GM03348 (cell line): ENCODE measurements at regions not wholly inside any gene's neighbourhood (a gene's known extent, or its start where the extent isn't known, plus 50 kb on each side); places are given as distances from the start of the nearest gene placed in this dataset.
"Not testable (repeated sequence)": the region's sequence is repeated elsewhere in the genome, so short reads cannot be mapped to it uniquely, and the experiment has no call there.

Experiments used
- DNase-seq: peaks from one replicate; pipeline ENCODE4 v3.0.0; 2012; ENCODE audit warnings: low spot score

DNA sequence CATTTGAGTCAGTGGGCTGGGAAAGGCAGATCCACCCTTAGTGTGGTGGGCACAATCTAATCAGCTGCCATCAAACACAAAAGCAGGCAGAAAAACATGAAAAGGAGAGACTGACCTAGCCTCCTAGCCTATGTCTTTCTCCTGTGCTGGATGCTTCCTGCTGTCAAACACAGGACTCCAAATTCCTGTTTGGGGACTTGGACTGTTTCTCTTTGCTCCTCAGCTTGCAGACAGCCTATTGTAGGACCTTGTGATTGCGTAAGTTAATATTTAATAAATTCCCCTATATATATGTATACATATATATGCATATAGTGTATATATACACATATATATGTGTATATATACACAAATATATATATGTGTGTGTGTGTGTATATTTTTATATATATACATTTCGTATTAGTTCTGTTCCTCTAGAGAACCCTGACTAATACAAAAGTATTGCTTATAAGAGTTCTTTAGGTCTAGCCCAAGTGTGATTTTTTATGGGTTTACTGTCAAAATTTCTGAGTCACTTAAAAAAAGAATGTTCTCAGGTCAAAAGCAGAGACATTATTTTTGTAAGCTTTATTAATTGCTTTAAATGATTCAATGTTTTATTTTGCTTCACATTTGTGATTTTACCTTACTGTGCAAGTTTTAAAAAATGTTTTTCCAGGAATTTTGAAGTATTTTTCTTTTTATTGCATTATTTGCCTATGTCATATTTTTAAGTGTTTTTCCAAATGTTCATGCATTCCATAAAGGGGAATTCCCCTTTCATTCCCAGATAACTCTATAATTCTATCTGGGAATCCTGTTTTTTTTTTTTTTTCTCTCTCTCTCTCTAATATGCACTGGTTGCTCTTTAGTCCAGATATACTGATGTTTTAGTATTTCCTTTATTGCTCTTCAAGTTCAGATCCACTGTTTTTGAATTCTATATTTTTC, 92.1 kb upstream of the ADAMTS5 start:
- no peak for DNase-seq

DNA sequence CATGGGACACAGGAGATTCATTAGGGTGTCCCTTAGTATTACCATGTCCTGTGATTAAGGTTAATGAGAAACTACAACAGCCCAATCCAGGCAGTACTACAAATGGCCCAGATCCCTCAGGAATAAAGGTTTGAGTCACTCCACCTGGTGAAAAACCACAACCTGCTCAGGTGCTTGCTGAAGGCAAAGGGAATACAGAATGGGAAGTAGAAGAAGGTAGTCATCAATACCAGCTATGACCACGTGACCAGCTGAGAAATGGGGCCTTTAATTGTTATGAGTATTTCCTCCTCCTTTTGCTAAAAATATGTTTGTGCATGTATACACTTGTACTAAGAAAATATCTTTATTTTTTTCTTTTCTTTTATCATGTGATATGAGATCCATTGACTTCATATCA, 91.1 kb upstream of the ADAMTS5 start:
- DNase-seq = no peak

DNA sequence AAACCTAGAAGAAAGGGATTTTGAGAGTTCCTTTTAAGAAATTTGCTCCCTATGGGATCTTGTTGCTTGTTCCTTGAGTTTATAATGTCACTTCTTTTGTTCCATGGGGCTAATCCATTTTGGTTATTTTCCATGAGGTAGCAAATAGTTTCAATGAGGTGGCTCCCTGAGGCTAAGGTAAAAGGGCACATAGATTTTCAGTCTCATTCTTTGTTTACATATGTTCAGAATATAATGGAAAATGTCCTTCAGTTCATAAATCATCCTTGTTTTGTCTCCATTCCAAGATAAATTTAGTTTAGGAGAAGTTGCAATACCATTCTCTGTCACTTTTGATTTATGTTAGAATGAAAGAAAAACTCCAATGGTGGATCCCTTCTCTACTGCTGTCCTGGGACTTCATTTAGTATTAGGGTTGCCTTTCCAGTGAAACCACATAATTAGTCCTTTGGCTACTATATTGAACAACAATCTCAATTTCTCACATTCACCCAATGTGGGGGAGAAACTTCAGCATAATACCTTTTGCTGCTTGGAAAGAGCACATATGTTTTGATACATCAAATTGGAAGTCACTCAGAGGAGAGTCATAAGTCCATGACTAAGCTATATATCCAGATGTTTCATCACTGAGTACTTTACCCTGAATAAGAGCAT, 80.9 kb upstream of the ADAMTS5 start:
- peak; percentile 6 for DNase-seq

DNA sequence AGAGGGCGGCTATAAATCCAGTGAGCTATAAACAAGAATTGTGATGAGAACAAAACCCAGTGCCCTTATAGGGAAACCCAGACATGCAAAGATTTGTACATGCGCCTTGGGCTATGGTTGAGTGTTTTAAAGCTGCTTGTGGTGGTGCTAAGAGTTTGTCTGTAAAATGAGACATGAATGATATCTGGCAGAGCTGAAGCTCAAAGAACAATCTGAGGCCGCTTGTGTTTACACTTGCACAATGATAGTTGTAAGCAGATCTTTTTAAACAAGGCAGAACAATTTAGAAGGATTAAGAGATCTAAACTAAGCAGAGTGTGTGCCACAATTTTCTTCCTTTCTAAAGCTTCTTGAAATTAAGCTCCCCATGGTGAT, 80.4 kb upstream of the ADAMTS5 start:
- no peak for DNase-seq

DNA sequence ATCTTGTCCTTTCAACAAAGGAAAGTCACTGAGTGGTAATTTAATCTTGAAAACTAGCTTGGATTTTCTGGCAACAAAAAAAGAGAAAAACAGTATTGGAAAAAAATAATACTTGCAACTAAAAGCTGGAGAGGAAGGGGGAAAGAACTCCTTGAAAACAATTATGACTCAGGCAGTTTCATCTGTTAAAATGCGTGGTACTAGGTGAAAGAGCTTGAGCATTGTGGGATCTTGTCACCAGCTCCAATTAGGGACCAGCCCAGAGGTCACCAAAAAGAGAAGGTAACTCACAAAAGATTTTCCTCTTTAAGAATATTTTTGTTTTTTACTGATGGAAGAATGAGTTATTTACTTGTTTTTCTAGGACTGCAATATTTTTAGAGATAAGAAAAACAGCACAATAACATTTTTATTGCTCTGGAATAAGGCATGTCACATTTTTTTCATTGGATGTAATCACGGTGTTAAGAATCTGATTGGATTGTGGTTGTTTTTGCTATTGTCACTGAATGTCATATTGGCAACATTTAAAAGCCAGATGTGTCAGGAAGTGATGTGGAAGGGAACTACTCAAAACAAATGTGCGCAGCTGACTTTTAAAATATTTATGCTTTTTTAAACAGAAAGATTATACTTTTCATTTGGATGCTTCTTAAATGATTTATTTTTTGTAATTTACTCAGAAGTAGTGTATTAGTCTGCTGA, 78.5 kb upstream of the ADAMTS5 start:
- DNase-seq = no peak

DNA sequence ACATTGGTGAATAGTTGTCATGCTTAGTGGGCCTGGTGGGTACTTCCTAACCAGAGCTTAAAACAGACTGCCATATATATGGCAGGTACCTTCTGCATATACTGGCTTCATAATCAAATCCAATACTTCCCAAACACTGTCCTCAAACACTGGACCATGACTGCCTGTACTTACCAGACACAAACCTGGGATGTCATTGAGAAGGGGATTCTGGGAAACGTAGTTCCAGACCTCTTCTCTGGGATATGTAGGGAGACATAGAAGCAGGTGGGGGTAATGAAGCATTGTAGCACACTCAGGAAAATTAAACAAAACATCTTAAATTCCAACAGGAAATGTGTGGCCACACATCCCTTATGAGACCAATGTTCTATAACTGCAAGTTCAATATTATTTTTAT, 76.5 kb upstream of the ADAMTS5 start:
- no peak for DNase-seq

DNA sequence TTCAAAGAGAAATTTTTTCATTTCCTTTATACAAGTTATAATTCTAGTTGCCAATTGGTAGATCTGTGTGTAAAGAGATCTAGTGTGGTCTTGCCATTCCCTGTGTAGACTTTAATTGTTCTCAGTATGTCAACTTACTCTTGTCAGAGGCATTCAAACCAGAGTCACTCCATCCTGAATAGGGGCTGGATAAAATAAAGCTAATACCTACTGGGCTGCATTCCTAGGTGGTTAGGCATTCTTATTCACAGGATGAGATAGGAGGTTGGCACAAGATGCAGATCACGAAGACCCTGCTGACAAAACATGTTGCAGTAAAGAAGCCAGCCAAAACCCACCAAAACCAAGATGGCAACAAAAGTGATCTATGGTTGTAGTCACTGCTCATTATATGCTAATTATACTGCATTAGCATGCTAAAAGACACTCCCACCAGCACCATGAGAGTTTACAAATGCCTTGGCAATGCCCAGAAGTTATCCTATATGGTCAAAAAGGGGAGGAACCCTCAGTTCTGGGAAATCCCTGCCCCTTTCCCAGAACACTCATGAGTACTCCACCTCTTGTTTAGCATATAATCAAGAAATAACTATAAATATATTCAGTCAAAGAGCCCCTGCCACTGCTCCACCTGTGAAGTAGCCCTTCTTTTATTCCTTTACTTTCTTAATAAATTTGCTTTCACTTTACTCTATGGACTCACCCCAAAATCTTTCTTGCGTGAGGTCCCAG, 74.0 kb upstream of the ADAMTS5 start:
- DNase-seq = no peak

DNA sequence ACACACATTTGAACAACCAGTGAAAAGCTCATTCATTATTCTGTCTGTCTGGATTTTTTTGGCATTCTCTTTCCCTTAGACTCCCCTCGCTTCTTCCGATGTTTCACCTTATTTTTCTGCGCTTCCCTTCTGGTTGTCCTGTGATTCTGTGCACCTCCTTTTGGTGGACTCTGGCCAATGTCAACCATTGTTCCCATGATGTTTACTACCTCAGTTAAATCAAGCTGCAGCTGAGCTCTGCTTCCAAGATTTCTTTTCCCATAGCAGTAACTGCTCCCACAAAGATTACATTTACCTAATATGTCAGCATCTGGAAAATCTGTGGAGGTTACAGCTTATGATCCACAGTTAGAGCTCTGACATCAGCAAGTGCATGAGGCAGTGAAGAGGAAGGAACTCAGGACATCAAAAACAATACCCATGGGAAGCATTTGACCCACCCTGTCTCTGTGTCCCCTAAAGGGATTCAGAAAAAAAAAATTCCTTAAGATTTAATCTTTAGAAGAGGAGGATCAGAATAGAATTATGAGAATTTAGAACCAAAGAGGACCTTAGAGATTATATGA, 69.9 kb upstream of the ADAMTS5 start:
- DNase-seq = no peak

DNA sequence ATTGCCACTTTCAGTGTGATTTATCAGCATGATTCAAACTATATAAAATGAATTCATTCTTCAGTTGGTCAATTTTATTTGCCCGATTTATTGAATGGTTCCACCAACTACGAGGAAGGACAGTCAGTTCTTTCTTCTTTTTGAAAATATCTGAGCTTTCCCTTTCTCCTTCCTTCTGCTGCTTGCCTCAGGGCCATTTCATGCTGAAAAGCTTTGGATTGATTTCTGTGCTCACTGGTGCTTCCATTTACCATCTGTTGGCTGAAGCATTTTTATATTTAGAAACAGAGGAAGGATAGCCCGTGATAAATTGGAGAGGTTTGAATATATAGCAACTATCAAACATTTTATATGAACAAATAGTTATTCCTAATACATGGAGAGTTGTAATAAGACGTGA, 68.9 kb upstream of the ADAMTS5 start:
- DNase-seq = no peak

DNA sequence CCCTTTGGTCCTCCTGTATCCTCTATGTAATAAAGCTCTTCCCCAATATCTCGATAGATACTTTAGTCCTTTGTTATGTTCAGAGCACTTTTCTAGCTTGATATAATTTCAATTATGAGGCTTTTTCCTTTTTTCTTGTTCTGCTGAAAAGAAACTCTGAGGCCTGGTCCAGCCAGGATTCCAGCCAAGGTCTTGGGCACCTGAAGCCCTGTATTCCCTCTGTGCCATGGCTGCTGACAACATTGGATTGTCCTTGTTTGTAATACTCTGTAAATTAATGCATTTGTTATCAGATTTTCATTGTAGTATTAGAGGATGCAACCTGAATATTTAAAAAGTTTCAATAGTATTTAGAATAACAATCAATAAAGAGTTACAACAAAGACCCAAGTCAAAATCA, 67.9 kb upstream of the ADAMTS5 start:
- DNase-seq = no peak

DNA sequence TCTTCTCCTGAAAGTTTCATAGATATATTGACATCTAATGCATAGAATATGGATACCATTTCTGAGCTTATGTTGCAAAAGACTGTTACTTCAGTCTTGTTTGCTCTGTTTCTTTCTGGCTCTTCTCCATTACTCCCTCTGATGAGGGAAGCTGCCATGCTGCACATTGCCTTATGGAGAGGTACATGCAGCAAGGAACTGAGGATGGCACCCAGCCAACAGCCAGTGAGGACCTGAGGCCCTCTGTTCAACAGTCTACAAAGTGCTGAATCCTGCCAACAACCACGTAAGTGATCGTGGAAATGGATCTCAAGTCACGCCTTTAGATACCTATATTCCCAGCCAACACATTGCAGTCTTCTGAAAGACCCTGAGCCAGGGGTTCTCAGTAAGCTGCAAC, 66.6 kb upstream of the ADAMTS5 start:
- no peak for DNase-seq

DNA sequence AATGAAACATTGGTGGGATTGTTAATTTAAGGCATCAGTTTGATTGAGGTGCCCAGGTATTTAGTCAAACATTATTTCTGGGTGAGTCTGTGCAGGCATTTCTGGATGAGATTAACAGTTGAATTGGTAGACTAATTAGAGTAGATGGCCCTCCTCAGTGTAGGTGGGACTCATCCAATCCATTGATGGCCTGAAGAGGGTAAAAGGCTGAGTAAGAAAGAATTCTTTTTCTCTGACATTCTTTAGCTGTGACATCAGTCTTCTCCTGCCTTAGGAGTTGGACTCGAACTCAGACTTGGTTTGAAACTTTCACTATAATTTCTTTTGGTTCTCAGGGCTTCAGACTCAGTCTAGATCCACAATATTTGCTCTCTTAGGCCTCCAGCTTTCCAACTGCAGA, 59.6 kb upstream of the ADAMTS5 start:
- DNase-seq = no peak

DNA sequence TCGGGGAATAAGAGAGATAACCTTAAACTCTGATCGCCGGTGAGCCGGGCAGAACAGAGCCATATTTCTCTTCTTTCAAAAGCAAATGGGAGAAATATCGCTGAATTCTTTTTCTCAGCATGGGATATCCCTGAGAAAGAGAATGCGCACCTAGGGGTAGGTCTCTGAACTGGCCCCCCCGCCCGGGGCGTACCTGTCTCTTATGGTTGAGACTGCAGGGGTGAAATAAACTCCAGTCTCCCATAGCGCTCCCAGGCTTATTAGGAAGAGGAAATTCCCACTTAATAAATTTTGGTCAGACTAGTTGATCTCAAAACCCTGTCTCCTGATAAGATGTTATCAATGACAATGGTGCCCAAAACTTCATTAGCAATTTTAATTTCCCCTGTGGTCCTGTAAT, 58.8 kb upstream of the ADAMTS5 start:
- DNase-seq = not testable (repeated sequence)

DNA sequence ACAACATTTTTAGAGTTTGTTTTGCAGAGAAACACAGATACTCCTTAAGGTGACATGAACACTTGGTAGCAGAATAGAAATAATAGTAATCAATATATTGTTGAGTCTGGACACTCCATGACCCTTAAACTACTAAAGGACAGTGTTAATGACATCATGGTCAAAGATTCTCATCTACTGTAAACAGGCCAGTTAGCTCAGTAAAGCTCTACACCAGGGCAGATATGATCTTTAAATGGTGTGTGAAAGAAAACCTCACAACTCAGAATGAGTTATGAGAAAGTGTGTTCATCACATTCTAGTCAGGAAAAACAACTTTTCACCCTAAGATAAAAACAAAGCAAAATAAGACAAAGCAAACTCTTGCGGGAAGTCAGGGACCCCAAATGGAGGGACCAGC, 58.1 kb upstream of the ADAMTS5 start:
- DNase-seq = no peak

DNA sequence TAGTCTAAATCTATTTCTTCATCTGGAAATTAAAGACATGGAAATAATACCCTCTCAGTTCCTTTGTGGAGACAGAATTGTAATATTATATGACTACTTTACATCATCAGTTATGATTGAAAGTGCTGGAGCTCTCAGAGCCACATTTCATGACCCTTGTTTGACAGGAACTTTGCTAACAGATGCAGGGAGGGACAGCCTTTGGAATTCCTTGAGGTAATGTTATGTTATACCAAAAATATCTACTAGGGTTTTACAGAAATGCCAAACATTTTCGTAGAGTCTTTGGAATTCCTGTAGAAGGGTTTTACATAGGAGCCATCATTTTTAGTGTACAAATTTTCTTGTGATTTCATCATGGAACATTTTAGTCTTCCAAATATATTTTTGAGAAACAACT, 57.4 kb upstream of the ADAMTS5 start:
- peak; percentile 64 for DNase-seq

DNA sequence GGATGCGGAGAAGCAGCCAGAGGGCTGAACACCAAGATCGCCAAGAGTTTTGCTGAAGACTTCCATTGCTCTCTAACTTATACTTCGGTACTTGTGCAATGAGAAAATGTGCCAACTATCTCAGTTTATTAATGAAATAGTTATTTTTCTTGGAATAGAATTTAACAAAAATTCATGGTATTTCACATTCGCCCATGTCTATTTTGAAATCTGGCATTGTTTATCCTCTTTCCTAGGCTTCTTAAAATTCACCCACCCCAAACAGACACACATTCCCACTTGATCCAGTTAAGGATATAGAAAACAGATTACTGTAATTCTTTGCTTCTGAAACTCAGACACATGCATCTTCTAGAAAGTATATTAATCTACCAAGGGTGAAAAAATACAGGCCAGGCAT, 56.3 kb upstream of the ADAMTS5 start:
- peak; percentile 27 for DNase-seq

DNA sequence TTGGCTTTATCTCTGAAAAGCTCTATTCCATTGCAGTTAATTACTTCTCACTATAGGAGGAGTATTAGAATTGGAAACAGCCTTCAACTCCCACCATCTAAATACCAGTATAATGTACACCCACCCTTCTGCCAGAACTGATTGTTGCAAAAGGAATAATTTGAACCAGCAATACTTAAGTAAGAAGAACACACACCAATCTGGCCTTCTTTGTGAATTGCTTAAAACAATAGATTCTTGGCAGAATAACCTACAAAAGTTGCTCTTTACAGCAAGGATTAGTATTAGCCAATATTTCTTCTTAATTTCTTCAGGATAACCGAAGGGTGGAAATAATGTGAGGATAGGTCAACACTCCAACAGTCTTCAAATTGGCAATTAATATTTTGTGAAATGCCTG, 54.9 kb upstream of the ADAMTS5 start:
- no peak for DNase-seq

DNA sequence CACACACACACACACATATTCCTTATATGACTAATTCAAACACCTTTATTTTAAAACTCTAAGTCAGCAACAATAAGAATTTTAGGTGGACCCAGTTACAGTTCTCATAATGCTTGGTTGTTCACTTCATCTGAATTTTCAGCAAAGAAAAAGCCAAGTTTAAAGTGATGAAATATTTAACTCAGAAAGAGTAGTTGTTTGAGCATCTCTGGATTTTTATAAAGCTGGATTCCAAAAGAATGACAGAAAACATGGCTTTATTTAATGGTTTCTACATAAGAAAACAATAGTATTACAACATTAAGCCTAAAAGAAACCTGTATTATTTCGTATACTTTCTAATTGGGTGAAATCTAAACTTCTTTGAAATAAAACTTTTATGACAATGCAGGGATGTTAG, 54.2 kb upstream of the ADAMTS5 start:
- DNase-seq = peak; percentile 5

DNA sequence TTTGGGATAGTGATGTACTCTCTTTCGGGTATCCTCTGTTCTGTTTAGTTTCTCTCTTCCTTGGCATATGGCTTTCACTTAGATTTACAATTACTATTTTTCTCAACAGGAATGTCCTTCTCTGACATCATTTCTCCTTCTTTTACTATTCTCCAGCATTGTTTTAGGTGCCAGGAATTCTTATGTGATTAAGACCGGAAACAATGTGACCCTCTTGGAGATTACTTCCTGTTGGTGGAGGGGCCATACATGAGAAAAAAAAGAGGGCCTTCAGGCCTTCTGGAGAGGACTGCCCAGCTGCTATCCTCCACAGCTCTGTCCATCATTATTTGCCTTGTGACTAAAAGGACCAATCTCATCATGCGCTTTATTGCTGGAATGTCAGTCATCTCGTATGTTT, 50.4 kb upstream of the ADAMTS5 start:
- no peak for DNase-seq
